Activated CD4-positive, alpha-beta T cell treated with anti-CD3 and anti-CD28 coated beads, Interleukin-2, amount 10 ng/mL, durations not matched to agents 7 days and 5 days (primary cell): ENCODE measurements at regions not wholly inside any gene's neighbourhood (a gene's known extent, or its start where the extent isn't known, plus 50 kb on each side); places are given as distances from the start of the nearest gene placed in this dataset.

Experiments
- CTCF ChIA-PET: fragments of 350-600 bp; sonication (Branson Sonifier 250); formaldehyde crosslinking; loops from one replicate; lab custom pipeline; 2021; ENCODE audit warnings: antibody characterized with exemption; lab: Charles Lee
- POLR2A ChIA-PET: fragments of 350-600 bp; sonication (Branson Sonifier 250); formaldehyde crosslinking; loops from one replicate; lab custom pipeline; 2021; ENCODE audit warnings: antibody characterized with exemption; lab: Charles Lee
- DNase-seq: peaks from one replicate; pipeline ENCODE4 v3.0.0-alpha.2; 2020
- H3K27ac Mint-ChIP-seq: one replicate; pipeline ENCODE4 v1.8.0; 2021; ENCODE audit warnings: mild to moderate bottlenecking, moderate library complexity, mixed read lengths
- H3K27me3 Mint-ChIP-seq: one replicate; pipeline ENCODE4 v1.8.0; 2021; ENCODE audit warnings: mixed read lengths
- H3K36me3 Mint-ChIP-seq: one replicate; pipeline ENCODE4 v1.8.0; 2021; ENCODE audit warnings: low read depth, mixed read lengths
- H3K4me1 Mint-ChIP-seq: one replicate; pipeline ENCODE4 v1.8.0; 2021; ENCODE audit warnings: mixed read lengths
- H3K4me3 Mint-ChIP-seq: one replicate; pipeline ENCODE4 v1.8.0; 2021; ENCODE audit warnings: mild to moderate bottlenecking, moderate library complexity, mixed read lengths
- H3K9me3 Mint-ChIP-seq: one replicate; pipeline ENCODE4 v1.8.0; 2021; ENCODE audit warnings: mixed read lengths

DNA sequence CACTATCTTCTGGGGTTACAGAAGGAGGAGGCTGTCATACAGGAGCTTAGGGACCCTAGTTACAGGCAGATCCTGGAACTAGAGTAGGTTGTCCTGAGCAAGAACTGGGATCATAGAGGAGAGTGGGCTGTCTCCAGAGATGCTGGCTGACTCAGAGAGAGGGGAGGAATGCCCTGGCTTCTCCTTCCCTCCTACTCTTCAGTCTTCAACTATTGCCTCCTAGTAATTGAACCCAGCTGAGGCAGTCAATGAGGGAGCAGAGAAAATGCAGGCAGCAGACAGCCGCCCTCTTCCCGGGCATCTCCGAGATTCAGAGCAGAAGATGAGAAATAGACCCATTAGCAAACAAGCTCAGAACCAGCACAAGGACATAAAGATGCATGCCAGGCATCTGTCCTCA, 118.3 kb upstream of the PDE5A start:
- Mint-ChIP-seq H3K36me3 (no peaks in the 10 kb centered on the region), H3K27me3 (peaks cover 4% of the 10 kb centered on the region), H3K4me3 (no peak overlapping the region), H3K27ac (no peak overlapping the region), H3K4me1 (no peaks in the 10 kb centered on the region), H3K9me3 (no peaks in the 10 kb centered on the region)
- no peak for DNase-seq
- ChIA-PET CTCF (no interaction called here), POLR2A (no interaction called here)

DNA sequence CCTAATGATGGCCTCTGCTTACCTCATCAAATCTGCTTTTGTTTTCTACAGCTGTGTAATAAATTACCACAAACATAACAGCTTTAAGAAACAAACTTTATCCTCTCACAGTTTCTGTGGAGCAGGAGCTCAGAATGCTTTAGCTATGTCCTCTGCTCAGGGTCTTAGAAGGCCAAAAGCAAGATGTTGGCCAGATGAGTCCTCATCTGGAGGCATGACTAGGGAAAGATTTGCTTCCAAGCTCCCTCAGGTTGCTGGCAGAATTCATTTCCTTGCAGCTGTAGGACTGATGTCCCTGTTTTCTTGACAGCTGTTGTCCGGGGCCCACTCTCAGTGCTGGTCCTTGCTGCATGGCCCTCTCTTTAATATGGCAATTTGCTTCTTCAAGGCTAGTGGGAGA, 116.7 kb upstream of the PDE5A start:
- peaks cover 4% of the 10 kb centered on the region for H3K27me3 Mint-ChIP-seq
- H3K9me3 Mint-ChIP-seq, result no peaks in the 10 kb centered on the region
- no peak overlapping the region for H3K4me3 Mint-ChIP-seq
- no peak for DNase-seq
- POLR2A ChIA-PET, result no interaction called here
- H3K36me3 Mint-ChIP-seq, result no peaks in the 10 kb centered on the region
- H3K27ac Mint-ChIP-seq, result no peak overlapping the region
- CTCF ChIA-PET, result no interaction called here
- H3K4me1 Mint-ChIP-seq, result no peaks in the 10 kb centered on the region

DNA sequence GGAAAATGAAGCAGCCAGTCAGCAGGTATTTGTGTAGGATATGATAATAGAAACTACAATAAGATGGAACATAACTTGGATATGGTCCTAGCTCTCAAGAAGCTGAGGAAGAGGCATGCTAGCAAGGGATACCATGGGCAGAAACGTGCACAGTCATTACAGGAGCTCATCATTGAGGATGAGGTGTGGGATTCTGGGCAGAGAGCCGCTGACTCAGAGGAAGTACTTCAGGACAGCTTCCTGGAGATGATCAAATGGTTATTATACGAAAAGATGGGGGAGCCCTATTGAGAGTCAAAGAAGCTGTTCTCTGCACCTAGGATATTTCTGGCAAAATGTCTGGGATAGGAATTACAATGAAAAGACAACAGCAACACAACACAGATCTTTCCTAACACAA, 116.0 kb upstream of the PDE5A start:
- CTCF ChIA-PET, result no interaction called here
- H3K9me3 Mint-ChIP-seq, result no peaks in the 10 kb centered on the region
- no peaks in the 10 kb centered on the region for H3K36me3 Mint-ChIP-seq
- peaks cover 4% of the 10 kb centered on the region for H3K27me3 Mint-ChIP-seq
- POLR2A ChIA-PET, result no interaction called here
- no peaks in the 10 kb centered on the region for H3K4me1 Mint-ChIP-seq
- H3K4me3 Mint-ChIP-seq, result no peak overlapping the region
- DNase-seq, result no peak
- no peak overlapping the region for H3K27ac Mint-ChIP-seq

DNA sequence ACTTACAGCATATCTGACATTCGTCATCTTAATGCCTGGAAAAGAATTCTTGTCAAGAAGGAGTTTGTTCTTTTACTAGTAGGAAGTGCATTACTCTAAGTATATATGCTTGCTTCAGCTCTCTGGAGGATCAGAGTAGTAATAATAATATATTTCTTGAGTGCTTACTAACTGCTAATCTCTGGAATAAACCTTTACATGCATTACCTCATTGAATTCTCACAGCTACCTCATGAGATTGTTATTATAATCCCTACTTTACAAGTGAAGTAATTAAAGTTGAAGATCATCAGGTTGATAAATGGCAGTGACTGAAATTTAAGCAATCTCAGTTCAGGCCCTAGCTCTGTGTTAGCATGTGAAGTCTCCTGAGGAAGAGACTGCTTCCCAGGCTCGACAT, 115.0 kb upstream of the PDE5A start:
- no peak for DNase-seq
- no peaks in the 10 kb centered on the region for H3K9me3 Mint-ChIP-seq
- CTCF ChIA-PET, result interaction anchor here (1.4 kb wide), 1 partner anchor 14 kb away, joined by 4 read pairs; no protein-coding TSS in a partner anchor
- peaks cover 2% of the 10 kb centered on the region for H3K27me3 Mint-ChIP-seq
- no peaks in the 10 kb centered on the region for H3K36me3 Mint-ChIP-seq
- H3K4me3 Mint-ChIP-seq, result no peak overlapping the region
- H3K27ac Mint-ChIP-seq, result no peak overlapping the region
- H3K4me1 Mint-ChIP-seq, result no peaks in the 10 kb centered on the region
- POLR2A ChIA-PET, result no interaction called here

DNA sequence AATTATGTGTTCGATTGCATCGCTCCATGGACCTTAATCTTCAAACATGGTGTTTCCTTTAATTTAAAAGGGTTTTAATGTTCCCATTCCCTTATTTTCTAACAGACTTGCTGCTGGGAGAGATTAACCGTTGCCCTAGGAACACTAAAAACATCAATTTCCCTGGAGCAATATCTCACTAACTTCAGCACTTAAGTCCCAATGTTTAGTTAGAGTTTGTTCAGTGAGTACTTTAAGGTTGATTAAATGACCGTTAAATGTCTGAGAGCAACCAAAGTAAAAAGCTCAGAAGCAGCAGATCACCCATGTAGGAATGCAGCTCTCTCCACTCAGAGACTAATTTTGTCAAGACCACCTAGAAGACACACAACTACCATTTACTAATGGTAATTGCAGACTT, 111.2 kb upstream of the PDE5A start:
- no peaks in the 10 kb centered on the region for H3K27me3 Mint-ChIP-seq
- DNase-seq, result no peak
- CTCF ChIA-PET, result no interaction called here
- POLR2A ChIA-PET, result no interaction called here
- no peak overlapping the region for H3K4me3 Mint-ChIP-seq
- no peaks in the 10 kb centered on the region for H3K36me3 Mint-ChIP-seq
- H3K27ac Mint-ChIP-seq, result no peak overlapping the region
- no peaks in the 10 kb centered on the region for H3K9me3 Mint-ChIP-seq
- H3K4me1 Mint-ChIP-seq, result no peaks in the 10 kb centered on the region

DNA sequence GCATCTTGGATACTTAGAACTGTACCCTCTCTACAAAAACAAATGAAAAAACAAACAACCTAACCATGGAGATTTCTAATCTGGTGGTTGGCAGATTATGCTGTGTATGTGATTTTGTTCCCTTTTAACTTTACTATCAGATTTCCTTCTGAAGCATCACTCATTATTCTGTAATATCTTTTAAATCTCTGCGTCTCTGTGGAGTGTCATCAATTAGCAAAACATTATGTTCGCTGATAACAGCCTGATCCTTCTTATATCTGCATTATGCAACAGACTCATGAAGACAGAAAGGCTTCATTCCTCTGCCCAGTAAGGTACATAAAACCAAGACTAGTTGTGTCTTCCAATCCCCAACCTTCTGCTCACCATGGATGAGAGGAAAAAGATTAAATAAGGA, 110.3 kb upstream of the PDE5A start:
- no peak for DNase-seq
- Mint-ChIP-seq H3K36me3 (no peaks in the 10 kb centered on the region), H3K4me1 (no peaks in the 10 kb centered on the region), H3K4me3 (no peak overlapping the region), H3K9me3 (no peaks in the 10 kb centered on the region), H3K27me3 (no peaks in the 10 kb centered on the region), H3K27ac (no peak overlapping the region)
- CTCF ChIA-PET, result no interaction called here
- POLR2A ChIA-PET, result no interaction called here

DNA sequence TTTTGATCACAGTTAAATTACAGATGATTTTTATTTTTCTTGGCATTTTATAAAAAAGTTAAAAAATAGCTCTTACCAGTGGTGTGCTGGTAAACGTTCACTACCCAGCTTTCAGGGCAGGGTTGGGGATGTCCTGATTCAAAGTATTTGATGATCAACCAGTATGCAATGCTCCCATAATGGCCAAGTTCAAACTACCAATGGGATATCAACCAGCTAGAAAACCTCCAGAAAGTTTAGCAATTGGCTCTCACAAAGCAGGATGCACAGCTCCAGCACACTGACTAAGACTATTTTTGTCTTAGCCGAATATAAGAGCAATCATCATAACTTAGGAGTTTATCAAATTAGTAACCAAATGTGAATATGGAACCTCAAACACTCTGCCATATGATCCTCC, 108.0 kb upstream of the PDE5A start:
- POLR2A ChIA-PET, result no interaction called here
- no peaks in the 10 kb centered on the region for H3K4me1 Mint-ChIP-seq
- no peak for DNase-seq
- H3K27me3 Mint-ChIP-seq, result no peaks in the 10 kb centered on the region
- CTCF ChIA-PET, result no interaction called here
- no peaks in the 10 kb centered on the region for H3K36me3 Mint-ChIP-seq
- no peak overlapping the region for H3K4me3 Mint-ChIP-seq
- H3K9me3 Mint-ChIP-seq, result no peaks in the 10 kb centered on the region
- H3K27ac Mint-ChIP-seq, result no peak overlapping the region

DNA sequence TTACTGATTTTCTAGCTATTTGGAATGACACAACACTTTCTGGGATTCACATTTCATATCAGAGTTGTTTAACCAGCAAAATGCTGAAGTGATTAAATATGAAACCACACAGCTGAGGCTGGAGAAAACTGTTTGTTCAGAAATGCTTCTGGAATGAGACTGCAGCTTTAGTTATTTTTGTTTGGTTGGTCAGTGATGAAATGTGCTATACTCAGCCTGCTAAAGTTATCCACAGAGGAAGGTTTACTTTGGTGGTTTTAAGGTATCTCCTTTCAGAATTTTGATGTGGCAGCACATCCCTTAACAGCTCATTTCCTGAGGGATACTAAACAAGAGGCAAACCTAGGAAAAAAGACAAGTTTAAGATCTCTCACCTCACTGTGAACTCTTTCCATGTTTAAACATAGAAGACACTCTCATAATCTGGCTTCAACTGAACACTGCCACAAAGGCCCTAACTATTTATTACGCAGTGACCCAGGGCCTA, 106.6 kb upstream of the PDE5A start:
- POLR2A ChIA-PET, result no interaction called here
- Mint-ChIP-seq H3K4me1 (no peaks in the 10 kb centered on the region), H3K9me3 (no peaks in the 10 kb centered on the region), H3K27ac (no peak overlapping the region), H3K36me3 (no peaks in the 10 kb centered on the region), H3K27me3 (no peaks in the 10 kb centered on the region), H3K4me3 (no peak overlapping the region)
- DNase-seq, result no peak
- CTCF ChIA-PET, result no interaction called here

DNA sequence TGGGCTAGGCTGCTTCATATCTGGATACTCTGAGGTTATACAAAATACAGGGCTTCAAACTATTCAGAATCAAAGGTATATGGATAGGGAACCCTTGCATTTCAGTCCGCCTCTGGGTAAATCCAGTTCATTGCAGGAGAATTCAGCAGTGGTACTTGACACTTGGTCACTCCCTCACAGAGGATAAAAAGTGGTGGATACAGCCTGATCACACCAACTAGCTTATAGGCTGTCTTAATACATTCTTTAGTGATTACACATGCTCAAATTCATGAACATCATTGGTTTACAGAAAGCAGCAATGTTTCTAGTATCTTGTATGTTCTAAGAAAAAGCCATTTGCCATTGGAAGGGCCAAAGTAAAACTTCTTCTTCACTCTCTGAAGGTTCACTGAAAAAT, 104.8 kb upstream of the PDE5A start:
- POLR2A ChIA-PET, result no interaction called here
- Mint-ChIP-seq H3K9me3 (no peaks in the 10 kb centered on the region), H3K4me1 (no peaks in the 10 kb centered on the region), H3K27me3 (no peaks in the 10 kb centered on the region), H3K36me3 (no peaks in the 10 kb centered on the region), H3K27ac (no peak overlapping the region), H3K4me3 (no peak overlapping the region)
- no peak for DNase-seq
- CTCF ChIA-PET, result no interaction called here

DNA sequence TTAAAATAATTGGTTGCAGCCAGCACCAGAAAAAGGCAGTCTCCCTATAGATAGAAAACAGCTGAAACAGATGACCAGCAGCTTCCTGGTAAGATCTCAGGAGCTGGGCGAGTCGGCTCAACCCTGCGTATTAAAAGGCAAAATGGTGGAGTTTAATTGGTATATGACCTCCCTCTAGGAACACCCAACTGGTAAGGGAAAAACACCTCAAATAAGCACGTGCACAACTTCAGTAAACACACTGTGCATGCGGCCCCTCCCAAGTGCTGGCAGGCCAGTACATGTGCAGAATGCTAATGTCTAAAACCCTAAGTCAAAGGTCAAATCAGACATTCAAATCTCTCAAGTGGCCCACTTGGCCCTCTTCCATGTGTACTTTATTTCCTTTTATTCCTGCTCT, 103.2 kb upstream of the PDE5A start:
- no peaks in the 10 kb centered on the region for H3K27me3 Mint-ChIP-seq
- H3K4me1 Mint-ChIP-seq, result no peaks in the 10 kb centered on the region
- H3K27ac Mint-ChIP-seq, result no peak overlapping the region
- POLR2A ChIA-PET, result no interaction called here
- CTCF ChIA-PET, result no interaction called here
- H3K9me3 Mint-ChIP-seq, result no peaks in the 10 kb centered on the region
- no peak for DNase-seq
- no peaks in the 10 kb centered on the region for H3K36me3 Mint-ChIP-seq
- H3K4me3 Mint-ChIP-seq, result no peak overlapping the region

DNA sequence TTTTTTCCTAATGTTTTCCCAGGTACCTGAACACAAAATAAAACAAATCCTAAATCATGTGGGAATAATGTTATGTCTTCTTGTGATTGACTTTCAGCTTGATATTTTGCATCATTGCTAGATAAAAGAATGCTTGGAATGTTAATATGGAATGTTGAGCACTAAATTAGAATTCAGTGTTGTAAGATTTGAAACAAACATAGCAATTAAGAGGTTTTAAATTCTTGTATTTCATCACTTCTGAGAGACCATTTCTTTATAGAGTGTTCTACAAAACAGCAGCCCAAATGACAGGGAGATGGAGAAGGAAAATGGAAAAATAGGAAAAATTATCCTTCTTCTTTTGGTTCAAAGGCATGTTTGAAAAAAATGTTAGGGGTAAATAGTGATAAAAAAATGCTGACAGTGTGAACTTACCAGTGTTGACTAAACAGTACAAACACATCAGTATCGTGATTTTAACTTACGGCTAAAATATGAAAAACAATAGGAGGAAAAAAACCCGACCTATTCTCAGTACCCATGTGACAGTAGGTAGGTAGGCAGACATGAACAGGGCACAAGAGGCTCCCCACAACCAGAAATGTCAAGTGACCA, 102.6 kb upstream of the PDE5A start:
- H3K27me3 Mint-ChIP-seq, result no peaks in the 10 kb centered on the region
- H3K4me1 Mint-ChIP-seq, result no peaks in the 10 kb centered on the region
- DNase-seq, result no peak
- H3K4me3 Mint-ChIP-seq, result no peak overlapping the region
- CTCF ChIA-PET, result no interaction called here
- no peak overlapping the region for H3K27ac Mint-ChIP-seq
- POLR2A ChIA-PET, result no interaction called here
- no peaks in the 10 kb centered on the region for H3K36me3 Mint-ChIP-seq
- no peaks in the 10 kb centered on the region for H3K9me3 Mint-ChIP-seq

DNA sequence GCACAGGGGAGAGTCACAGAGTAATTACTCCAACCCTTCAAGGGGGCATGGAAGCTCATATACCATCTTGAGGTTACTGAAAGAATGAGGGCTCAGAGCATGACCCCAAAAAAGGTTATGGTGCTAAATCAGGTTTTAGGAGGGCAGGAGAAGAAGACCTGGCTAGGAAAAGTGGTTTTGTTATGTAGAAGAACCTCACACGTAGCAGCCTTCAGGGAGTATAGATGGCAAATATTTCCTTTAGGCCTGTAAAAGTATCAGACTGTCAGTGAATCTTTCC, 102.0 kb upstream of the PDE5A start:
- Mint-ChIP-seq H3K9me3 (no peaks in the 10 kb centered on the region), H3K4me3 (no peak overlapping the region), H3K36me3 (no peaks in the 10 kb centered on the region), H3K4me1 (no peaks in the 10 kb centered on the region), H3K27me3 (no peaks in the 10 kb centered on the region), H3K27ac (no peak overlapping the region)
- ChIA-PET POLR2A (no interaction called here), CTCF (no interaction called here)
- DNase-seq, result no peak

DNA sequence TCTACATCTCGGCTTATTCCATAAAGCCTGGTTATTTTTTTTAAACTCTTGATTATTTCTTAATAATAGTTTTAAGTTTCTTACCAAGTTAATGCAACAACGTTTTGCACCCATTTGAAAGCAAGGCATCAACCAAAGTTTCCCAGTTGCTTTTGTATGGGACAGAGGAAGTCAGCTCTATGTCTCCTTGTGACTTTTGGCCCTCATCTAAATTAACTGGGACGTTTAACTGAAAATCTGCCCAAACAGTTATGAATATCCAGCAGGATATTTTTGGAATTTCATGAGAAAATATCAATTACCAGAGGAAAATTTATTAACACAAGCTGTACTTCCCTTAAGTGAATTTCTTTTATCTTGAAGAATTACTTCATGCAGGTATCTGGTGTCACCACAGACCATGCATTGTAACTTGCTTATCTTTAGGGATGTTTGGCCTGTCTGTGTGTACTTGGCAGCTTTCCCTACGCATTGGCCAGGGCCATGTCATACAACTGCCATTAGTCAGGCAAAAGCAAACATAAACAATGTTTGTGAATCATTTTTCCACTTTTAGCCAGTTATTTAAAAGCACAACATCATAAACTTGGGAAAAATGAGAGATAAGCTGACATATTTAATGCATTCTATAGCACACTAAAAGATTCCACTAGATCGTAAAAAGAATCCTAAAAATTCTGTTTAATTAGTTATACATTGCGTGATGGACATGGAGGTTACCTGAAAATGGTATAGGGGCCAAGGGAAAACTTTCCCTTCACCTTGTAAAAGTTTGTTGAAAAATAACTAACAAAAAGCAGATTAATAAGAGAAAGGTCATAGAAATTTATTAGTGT, 101.4 kb upstream of the PDE5A start:
- POLR2A ChIA-PET, result no interaction called here
- H3K9me3 Mint-ChIP-seq, result no peaks in the 10 kb centered on the region
- H3K4me3 Mint-ChIP-seq, result no peak overlapping the region
- CTCF ChIA-PET, result interaction anchor here (2.0 kb wide), 1 partner anchor 14 kb away, joined by 4 read pairs; no protein-coding TSS in a partner anchor
- H3K36me3 Mint-ChIP-seq, result no peaks in the 10 kb centered on the region
- no peak overlapping the region for H3K27ac Mint-ChIP-seq
- DNase-seq, result no peak
- no peaks in the 10 kb centered on the region for H3K4me1 Mint-ChIP-seq
- H3K27me3 Mint-ChIP-seq, result no peaks in the 10 kb centered on the region
